SK-N-SH (cell line): ENCODE measurements at regions not wholly inside any gene's neighbourhood (a gene's known extent, or its start where the extent isn't known, plus 50 kb on each side); places are given as distances from the start of the nearest gene placed in this dataset.

Experiments used
- CTCF ChIA-PET: fragments of 300-600, 350-600 bp; formaldehyde crosslinking; extraction: SDS; loops from one replicate; lab custom pipeline; 2021; lab: Yijun Ruan, JAX
- POLR2A ChIA-PET: fragments of 350-600 bp; sonication (Branson Sonifier 250); formaldehyde crosslinking; extraction: SDS; loops from one replicate; lab custom pipeline; 2020; ENCODE audit warnings: antibody characterized with exemption, inconsistent platforms; lab: Yijun Ruan, JAX
- DNase-seq: peaks from one replicate; pipeline ENCODE4 v3.0.0; 2012
- H2AFZ ChIP-seq: fragments of 200-600 bp; sonication (generic); 2 replicates; pipeline ENCODE4 v1.8.1; 2016; ENCODE audit warnings: antibody characterized with exemption, mild to moderate bottlenecking, low read depth
- H3F3A ChIP-seq: fragments of 200-600 bp; sonication (generic); replicated peaks from 2 replicates; pipeline ENCODE3; 2016; ENCODE audit warnings: antibody characterized with exemption, mild to moderate bottlenecking; ENCODE audit not compliant: insufficient read depth
- H3K27ac ChIP-seq, 2 experiments: fragments of 200-500 bp in 1 of 2; fragments of 200-600 bp in 1 of 2; sonication (Bioruptor generic) in 1 of 2; sonication (generic), shearing (Covaris generic) in 1 of 2; 2 replicates each; pipeline versions ENCODE4 v1.5.1 to v1.6.1; 2014 to 2016; ENCODE audit warnings: low read depth in 2 of 2, inconsistent platforms in 1 of 2, low read length in 1 of 2, mild to moderate bottlenecking in 1 of 2, mixed read lengths in 1 of 2
- H3K27me3 ChIP-seq: fragments of 200-600 bp; sonication (generic), shearing (Covaris generic); 2 replicates; pipeline ENCODE4 v1.6.1; 2016; ENCODE audit warnings: mixed run types; ENCODE audit not compliant: insufficient read depth
- H3K36me3 ChIP-seq, 2 experiments: fragments of 200-500 bp in 1 of 2; fragments of 200-600 bp in 1 of 2; sonication (Bioruptor generic) in 1 of 2; sonication (generic) in 1 of 2; replicated peaks in 1 of 2; 2 replicates each; pipeline versions ENCODE3 to v1.5.1; 2014 to 2016; ENCODE audit warnings: low read length in 1 of 2, mild to moderate bottlenecking in 1 of 2; ENCODE audit not compliant: insufficient read depth in 2 of 2, control insufficient read depth in 1 of 2
- H3K4me1 ChIP-seq, 2 experiments: fragments of 200-500 bp in 1 of 2; fragments of 200-600 bp in 1 of 2; sonication (Bioruptor generic) in 1 of 2; sonication (generic), shearing (Covaris generic) in 1 of 2; 2 replicates each; pipeline versions ENCODE4 v1.5.1 to v1.6.1; 2014 to 2016; ENCODE audit warnings: low read depth in 1 of 2, low read length in 1 of 2, mixed run types in 1 of 2; ENCODE audit not compliant: insufficient read depth in 2 of 2, control insufficient read depth in 1 of 2
- H3K4me2 ChIP-seq: fragments of 200-600 bp; sonication (generic), shearing (Covaris generic); 2 replicates; pipeline ENCODE4 v1.6.1; 2017; ENCODE audit warnings: mixed run types
- H3K4me3 ChIP-seq, 2 experiments: fragments of 200-500 bp in 1 of 2; fragments of 200-600 bp in 1 of 2; sonication (Bioruptor generic) in 1 of 2; sonication (generic), shearing (Covaris generic) in 1 of 2; 2 replicates each; pipeline versions ENCODE4 v1.5.1 to v1.8.1; 2014 to 2016; ENCODE audit warnings: low read depth in 2 of 2, inconsistent platforms in 1 of 2, low read length in 1 of 2, mild to moderate bottlenecking in 1 of 2, mixed read lengths in 1 of 2, moderate library complexity in 1 of 2
- H3K79me2 ChIP-seq: fragments of 200-600 bp; sonication (generic); 2 replicates; pipeline ENCODE4 v1.8.1; 2017; ENCODE audit warnings: mild to moderate bottlenecking; ENCODE audit not compliant: insufficient read depth
- H3K9ac ChIP-seq: fragments of 200-600 bp; sonication (generic); 2 replicates; pipeline ENCODE4 v1.6.1; 2017; ENCODE audit warnings: mixed run types
- H3K9me2 ChIP-seq: fragments of 200-600 bp; sonication (generic); 2 replicates; pipeline ENCODE4 v1.6.1; 2017; ENCODE audit warnings: mixed run types
- H3K9me3 ChIP-seq: fragments of 200-600 bp; sonication (generic); 2 replicates; pipeline ENCODE4 v1.6.1; 2017; ENCODE audit warnings: mixed run types, mild to moderate bottlenecking, moderate library complexity
- H4K20me1 ChIP-seq: fragments of 200-600 bp; sonication (generic); 2 replicates; pipeline ENCODE4 v1.6.1; 2017; ENCODE audit warnings: mild to moderate bottlenecking, mixed run types; ENCODE audit not compliant: insufficient read depth
- ELF1 ChIP-seq: IDR thresholded peaks from 2 replicates; pipeline ENCODE4 v1.4.0; 2012
- EZH2phosphoT487 ChIP-seq: fragments of 200-600 bp; sonication (generic); IDR thresholded peaks from 2 replicates; pipeline ENCODE4 v1.6.1; 2017; ENCODE audit warnings: low read depth, mixed run types, mild to moderate bottlenecking, antibody characterized with exemption, moderate library complexity, borderline replicate concordance
- FOSL2 ChIP-seq: IDR thresholded peaks from 2 replicates; pipeline ENCODE4 v1.4.0; 2012; ENCODE audit warnings: low read depth, mild to moderate bottlenecking, moderate library complexity, borderline replicate concordance
- FOXM1 ChIP-seq: IDR thresholded peaks from 2 replicates; pipeline ENCODE4 v1.4.0; 2012; ENCODE audit warnings: low read depth, mild to moderate bottlenecking
- GABPA ChIP-seq: IDR thresholded peaks from 2 replicates; pipeline ENCODE4 v1.4.0; 2012; ENCODE audit warnings: low read depth, mild to moderate bottlenecking
- GATA2 ChIP-seq: sonication (generic); formaldehyde crosslinking; IDR thresholded peaks from 2 replicates; pipeline ENCODE4 v1.5.0; 2020; ENCODE audit warnings: mild to moderate bottlenecking, missing genetic modification reagents
- IRF3 ChIP-seq: fragments of 150-350 bp; IDR thresholded peaks from 2 replicates; pipeline ENCODE4 v1.6.1; 2016; ENCODE audit warnings: mild to moderate bottlenecking, low read depth, low read length
- JUND ChIP-seq: IDR thresholded peaks from 2 replicates; pipeline ENCODE4 v1.4.0; 2012
- MAX ChIP-seq: IDR thresholded peaks from 2 replicates; pipeline ENCODE4 v1.4.0; 2012; ENCODE audit warnings: low read depth
- MEF2A ChIP-seq: IDR thresholded peaks from 2 replicates; pipeline ENCODE4 v1.4.0; 2012; ENCODE audit warnings: low read depth, borderline replicate concordance
- NFIC ChIP-seq: IDR thresholded peaks from 2 replicates; pipeline ENCODE4 v1.4.0; 2012; ENCODE audit warnings: borderline replicate concordance
- RAD21 ChIP-seq: IDR thresholded peaks from 2 replicates; pipeline ENCODE4 v1.6.1; 2012; ENCODE audit warnings: mild to moderate bottlenecking, low read length
- RCOR1 ChIP-seq: fragments of 150-350 bp; IDR thresholded peaks from 2 replicates; pipeline ENCODE4 v1.6.1; 2017; ENCODE audit warnings: antibody characterized with exemption, low read length
- RFX5 ChIP-seq: IDR thresholded peaks from 2 replicates; pipeline ENCODE4 v1.6.1; 2012; ENCODE audit warnings: mild to moderate bottlenecking, improper control_type of control experiment, low read length
- RXRA ChIP-seq: IDR thresholded peaks from 2 replicates; pipeline ENCODE4 v1.4.0; 2012; ENCODE audit warnings: low read depth, mild to moderate bottlenecking, borderline replicate concordance
- SMC3 ChIP-seq: IDR thresholded peaks from 2 replicates; pipeline ENCODE4 v1.6.1; 2012; ENCODE audit warnings: low read depth, low read length, improper control_type of control experiment
- USF1 ChIP-seq: IDR thresholded peaks from 2 replicates; pipeline ENCODE4 v1.4.0; 2012; ENCODE audit warnings: low read depth, borderline replicate concordance
- USF2 ChIP-seq: fragments of 150-350 bp; IDR thresholded peaks from 2 replicates; pipeline ENCODE4 v1.6.1; 2017; ENCODE audit warnings: antibody characterized with exemption, low read length, low read depth, borderline replicate concordance
- ZBTB33 ChIP-seq: IDR thresholded peaks from 2 replicates; pipeline ENCODE4 v1.4.0; 2012; ENCODE audit warnings: low read depth, borderline replicate concordance
- WGBS: methylation state at CpG from one replicate; pipeline ENCODE4 v1.1.6; 2017; ENCODE audit warnings: low lambda C conversion rate; 5-methylcytosine and 5-hydroxymethylcytosine counted together

GRCh38 chr4:89420507-89420906 lies 112.9 kb upstream of the GPRIN3 start (continued):
- TF ChIP-seq RXRA (no peak), RAD21 (no peak), MAX (no peak)
- TF ChIP-seq, all 33 proteins: peak for 0

GRCh38 chr4:89419111-89419695 lies 111.6 kb upstream of the GPRIN3 start:
- Histone ChIP-seq H3K27me3 (no peaks in the 10 kb centered on the region), H3F3A (no peaks in the 10 kb centered on the region), H3K4me3 (no peak overlapping the region), H3K9ac (no peak overlapping the region), H2AFZ (no peak overlapping the region), H3K27ac (no peak overlapping the region), H3K4me2 (no peak overlapping the region), H3K36me3 (no peaks in the 10 kb centered on the region), H3K79me2 (no peaks in the 10 kb centered on the region), H3K9me2 (no peaks in the 10 kb centered on the region), H4K20me1 (no peaks in the 10 kb centered on the region), H3K4me1 (no peaks in the 10 kb centered on the region), H3K9me3 (no peaks in the 10 kb centered on the region)
- ChIA-PET POLR2A (no interaction called here), CTCF (interaction anchor here (1.0 to 1.3 kb wide), 3 partner anchors 10 to 192 kb away, joined by 3 to 4 read pairs (median 4); no protein-coding TSS in a partner anchor)
- WGBS, result 65% methylated on average over 5 of the region's 5 CpGs
- TF ChIP-seq ELF1 (no peak), ZBTB33 (no peak), USF1 (no peak), GABPA (no peak), IRF3 (no peak), RFX5 (no peak), MEF2A (no peak)
- no peak for DNase-seq

GRCh38 chr4:89416960-89417359 lies 109.4 kb upstream of the GPRIN3 start:
- no peak overlapping the region for H2AFZ ChIP-seq
- ChIA-PET CTCF (no interaction called here), POLR2A (no interaction called here)
- H4K20me1 ChIP-seq, result no peaks in the 10 kb centered on the region
- H3K9me3 ChIP-seq, result no peaks in the 10 kb centered on the region
- H3K27ac ChIP-seq, result no peak overlapping the region
- TF ChIP-seq MEF2A (no peak), GATA2 (CRISPR knock-in tag) (no peak), MAX (no peak), RCOR1 (no peak), JUND (no peak), SMC3 (no peak), ZBTB33 (no peak), FOSL2 (no peak), USF2 (no peak), EZH2phosphoT487 (no peak), ELF1 (no peak), FOXM1 (no peak), NFIC (no peak)
- H3K36me3 ChIP-seq, result no peaks in the 10 kb centered on the region
- no peaks in the 10 kb centered on the region for H3K9me2 ChIP-seq
- H3K27me3 ChIP-seq, result no peaks in the 10 kb centered on the region
- no peaks in the 10 kb centered on the region for H3F3A ChIP-seq
- H3K79me2 ChIP-seq, result no peaks in the 10 kb centered on the region
- 71% methylated on average over 2 of the region's 2 CpGs for WGBS
- no peak overlapping the region for H3K4me3 ChIP-seq
- H3K4me2 ChIP-seq, result no peak overlapping the region
- no peaks in the 10 kb centered on the region for H3K4me1 ChIP-seq
- no peak overlapping the region for H3K9ac ChIP-seq
- DNase-seq, result no peak
